HCT116 (cell line): ENCODE measurements at regions not wholly inside any gene's neighbourhood (a gene's known extent, or its start where the extent isn't known, plus 50 kb on each side); places are given as distances from the start of the nearest gene placed in this dataset.
"Not testable (repeated sequence)": the region's sequence is repeated elsewhere in the genome, so short reads cannot be mapped to it uniquely, and the experiment has no call there.

ENCODE experiments used
- CEBPB ChIP-seq: IDR thresholded peaks from 2 replicates; pipeline ENCODE4 v1.6.1; 2012; ENCODE audit warnings: low read depth
- EZH2 ChIP-seq: fragments of 200-600 bp; sonication (generic); IDR thresholded peaks from 2 replicates; pipeline ENCODE4 v1.6.1; 2017; ENCODE audit warnings: antibody characterized with exemption, mixed run types
- FOSL1 ChIP-seq: IDR thresholded peaks from 2 replicates; pipeline ENCODE4 v1.6.1; 2012; ENCODE audit warnings: low read depth
- POLR2A ChIP-seq: IDR thresholded peaks from 2 replicates; pipeline ENCODE4 v1.7.0; 2011; ENCODE audit warnings: borderline replicate concordance; ENCODE audit not compliant: insufficient read depth, insufficient read length; ENCODE audit errors: extremely low read depth
- POLR2AphosphoS5 ChIP-seq: IDR thresholded peaks from 2 replicates; pipeline ENCODE4 v1.6.1; 2011; ENCODE audit warnings: mild to moderate bottlenecking, low read depth, low read length, moderate library complexity
- RAD21 ChIP-seq: IDR thresholded peaks from 2 replicates; pipeline ENCODE4 v1.6.1; 2012; ENCODE audit warnings: low read depth, mild to moderate bottlenecking
- SRF ChIP-seq: IDR thresholded peaks from 2 replicates; pipeline ENCODE4 v1.6.1; 2012; ENCODE audit warnings: low read depth
- ZFX ChIP-seq: fragments of 450-650 bp; IDR thresholded peaks from 2 replicates; pipeline ENCODE4 v1.6.1; 2017
- TF ChIP-seq, protein P1 (sequence below), 3 experiments: fragments of 200-600 bp in 1 of 3; sonication (generic) in 1 of 3; IDR thresholded peaks in 2 of 3; conservative IDR thresholded peaks in 1 of 3; 2 replicates each; pipeline ENCODE4 v1.5.1; 2012 to 2017; ENCODE audit warnings: low read depth in 2 of 3, low read length in 2 of 3, antibody characterized with exemption in 1 of 3, borderline replicate concordance in 1 of 3, control low read depth in 1 of 3, mild to moderate bottlenecking in 1 of 3, mixed read lengths in 1 of 3, mixed run types in 1 of 3, moderate library complexity in 1 of 3; ENCODE audit not compliant: insufficient read depth in 1 of 3
- TF ChIP-seq, protein P2 (sequence below): IDR thresholded peaks from 2 replicates; pipeline ENCODE4 v1.6.1; 2012; ENCODE audit warnings: low read depth

DNA sequence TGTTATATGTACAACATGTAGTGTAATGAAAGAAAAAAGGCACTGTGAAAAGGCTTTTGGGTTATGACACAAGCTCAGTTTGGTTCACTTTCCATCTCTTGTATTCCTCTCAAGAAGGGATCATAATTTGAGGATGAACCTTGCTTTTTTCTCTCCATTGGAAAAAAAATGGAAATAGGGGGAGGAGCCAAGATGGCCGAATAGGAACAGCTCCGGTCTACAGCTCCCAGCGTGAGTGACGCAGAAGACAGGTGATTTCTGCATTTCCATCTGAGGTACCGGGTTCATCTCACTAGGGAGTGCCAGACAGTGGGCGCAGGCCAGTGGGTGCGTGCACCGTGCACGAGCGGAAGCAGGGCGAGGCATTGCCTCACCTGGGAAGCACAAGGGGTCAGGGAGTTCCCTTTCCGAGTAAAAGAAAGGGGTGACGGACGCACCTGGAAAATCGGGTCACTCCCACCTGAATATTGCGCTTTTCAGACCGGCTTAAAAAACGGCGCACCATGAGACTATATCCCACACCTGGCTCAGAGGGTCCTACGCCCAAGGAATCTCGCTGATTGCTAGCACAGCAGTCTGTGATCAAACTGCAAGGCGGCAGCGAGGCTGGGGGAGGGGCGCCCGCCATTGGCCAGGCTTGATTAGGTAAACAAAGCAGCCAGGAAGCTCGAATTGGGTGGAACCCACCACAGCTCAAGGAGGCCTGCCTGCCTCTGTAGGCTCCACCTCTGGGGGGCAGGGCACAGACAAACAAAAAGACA, 49.9 kb upstream of the SETMAR start:
- TF ChIP-seq POLR2AphosphoS5, POLR2A, ZFX, CEBPB, RAD21, EZH2, SRF, FOSL1: not testable (repeated sequence)
- TF ChIP-seq, protein P1, sequence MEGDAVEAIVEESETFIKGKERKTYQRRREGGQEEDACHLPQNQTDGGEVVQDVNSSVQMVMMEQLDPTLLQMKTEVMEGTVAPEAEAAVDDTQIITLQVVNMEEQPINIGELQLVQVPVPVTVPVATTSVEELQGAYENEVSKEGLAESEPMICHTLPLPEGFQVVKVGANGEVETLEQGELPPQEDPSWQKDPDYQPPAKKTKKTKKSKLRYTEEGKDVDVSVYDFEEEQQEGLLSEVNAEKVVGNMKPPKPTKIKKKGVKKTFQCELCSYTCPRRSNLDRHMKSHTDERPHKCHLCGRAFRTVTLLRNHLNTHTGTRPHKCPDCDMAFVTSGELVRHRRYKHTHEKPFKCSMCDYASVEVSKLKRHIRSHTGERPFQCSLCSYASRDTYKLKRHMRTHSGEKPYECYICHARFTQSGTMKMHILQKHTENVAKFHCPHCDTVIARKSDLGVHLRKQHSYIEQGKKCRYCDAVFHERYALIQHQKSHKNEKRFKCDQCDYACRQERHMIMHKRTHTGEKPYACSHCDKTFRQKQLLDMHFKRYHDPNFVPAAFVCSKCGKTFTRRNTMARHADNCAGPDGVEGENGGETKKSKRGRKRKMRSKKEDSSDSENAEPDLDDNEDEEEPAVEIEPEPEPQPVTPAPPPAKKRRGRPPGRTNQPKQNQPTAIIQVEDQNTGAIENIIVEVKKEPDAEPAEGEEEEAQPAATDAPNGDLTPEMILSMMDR (IDR thresholded peaks at IDR 0.05 in 2 of 3, conservative IDR thresholded peaks at IDR 0.05 in 1 of 3; ENCODE audit: borderline replicate concordance in 1 of 3, insufficient read depth in 1 of 3, low read depth in 2 of 3, low read length in 2 of 3): not testable (repeated sequence)
- TF ChIP-seq, protein P2, sequence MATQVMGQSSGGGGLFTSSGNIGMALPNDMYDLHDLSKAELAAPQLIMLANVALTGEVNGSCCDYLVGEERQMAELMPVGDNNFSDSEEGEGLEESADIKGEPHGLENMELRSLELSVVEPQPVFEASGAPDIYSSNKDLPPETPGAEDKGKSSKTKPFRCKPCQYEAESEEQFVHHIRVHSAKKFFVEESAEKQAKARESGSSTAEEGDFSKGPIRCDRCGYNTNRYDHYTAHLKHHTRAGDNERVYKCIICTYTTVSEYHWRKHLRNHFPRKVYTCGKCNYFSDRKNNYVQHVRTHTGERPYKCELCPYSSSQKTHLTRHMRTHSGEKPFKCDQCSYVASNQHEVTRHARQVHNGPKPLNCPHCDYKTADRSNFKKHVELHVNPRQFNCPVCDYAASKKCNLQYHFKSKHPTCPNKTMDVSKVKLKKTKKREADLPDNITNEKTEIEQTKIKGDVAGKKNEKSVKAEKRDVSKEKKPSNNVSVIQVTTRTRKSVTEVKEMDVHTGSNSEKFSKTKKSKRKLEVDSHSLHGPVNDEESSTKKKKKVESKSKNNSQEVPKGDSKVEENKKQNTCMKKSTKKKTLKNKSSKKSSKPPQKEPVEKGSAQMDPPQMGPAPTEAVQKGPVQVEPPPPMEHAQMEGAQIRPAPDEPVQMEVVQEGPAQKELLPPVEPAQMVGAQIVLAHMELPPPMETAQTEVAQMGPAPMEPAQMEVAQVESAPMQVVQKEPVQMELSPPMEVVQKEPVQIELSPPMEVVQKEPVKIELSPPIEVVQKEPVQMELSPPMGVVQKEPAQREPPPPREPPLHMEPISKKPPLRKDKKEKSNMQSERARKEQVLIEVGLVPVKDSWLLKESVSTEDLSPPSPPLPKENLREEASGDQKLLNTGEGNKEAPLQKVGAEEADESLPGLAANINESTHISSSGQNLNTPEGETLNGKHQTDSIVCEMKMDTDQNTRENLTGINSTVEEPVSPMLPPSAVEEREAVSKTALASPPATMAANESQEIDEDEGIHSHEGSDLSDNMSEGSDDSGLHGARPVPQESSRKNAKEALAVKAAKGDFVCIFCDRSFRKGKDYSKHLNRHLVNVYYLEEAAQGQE: not testable (repeated sequence)
